Stimulated activated CD8-positive, alpha-beta memory T cell treated with anti-CD3 and anti-CD28 coated beads, Interleukin-2, amount 100 ng/mL, for 48 hours (primary cell): ENCODE measurements at regions not wholly inside any gene's neighbourhood (a gene's known extent, or its start where the extent isn't known, plus 50 kb on each side); places are given as distances from the start of the nearest gene placed in this dataset.

Experiments
- DNase-seq, 2 donors: peaks; one replicate each; pipeline ENCODE4 v3.0.0-alpha.2; 2020; ENCODE audit warnings: low read depth in 2 of 2

DNA sequence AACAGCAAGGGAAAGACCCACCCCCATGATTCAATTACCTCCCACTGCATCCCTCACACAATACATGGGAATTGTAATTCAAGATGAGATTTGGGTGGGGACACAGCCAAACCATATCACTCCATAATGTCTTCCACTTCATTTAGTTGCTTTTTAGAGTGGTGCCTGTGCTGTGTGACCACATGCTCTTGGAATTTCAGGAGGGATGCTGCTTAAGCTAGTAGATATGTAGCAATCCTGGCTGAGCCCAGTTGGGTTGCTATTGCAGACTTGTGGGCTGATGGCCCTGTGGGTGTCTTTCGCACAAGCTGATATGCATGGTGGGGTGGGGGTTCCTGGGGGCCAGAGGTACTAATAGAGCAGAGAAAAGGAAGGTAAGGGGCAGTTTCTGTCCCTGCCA is 160.4 kb upstream of the SYT6 start:
- DNase-seq = no peak

DNA sequence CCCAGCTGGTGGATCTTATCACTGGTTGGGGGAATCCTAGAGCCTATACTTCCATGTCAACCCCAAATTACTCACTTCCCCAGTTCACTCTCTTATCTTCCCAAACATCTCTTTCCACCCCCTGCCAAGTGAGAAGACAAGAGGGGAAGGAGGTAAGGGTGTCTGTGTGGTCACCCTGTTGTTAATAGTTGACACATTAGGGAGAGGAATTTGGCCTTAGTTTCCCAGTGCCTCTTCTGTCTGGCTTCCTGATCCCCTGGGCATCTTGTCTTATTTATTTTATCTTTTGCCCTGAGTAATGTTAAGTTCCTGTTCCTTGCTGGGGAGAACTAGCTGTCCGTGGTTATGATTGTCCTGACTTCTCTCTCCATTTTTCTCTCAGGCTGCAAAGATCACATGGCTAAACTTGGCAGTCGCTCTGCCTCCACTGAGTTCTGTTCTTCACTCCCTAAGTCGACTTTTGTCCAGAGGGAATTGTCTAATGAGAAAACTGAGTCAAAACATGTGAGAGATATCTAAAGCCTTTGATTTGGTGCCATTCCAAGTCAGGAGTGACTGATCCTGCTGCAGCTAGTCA is 157.1 kb upstream of the SYT6 start:
- no peak for DNase-seq

DNA sequence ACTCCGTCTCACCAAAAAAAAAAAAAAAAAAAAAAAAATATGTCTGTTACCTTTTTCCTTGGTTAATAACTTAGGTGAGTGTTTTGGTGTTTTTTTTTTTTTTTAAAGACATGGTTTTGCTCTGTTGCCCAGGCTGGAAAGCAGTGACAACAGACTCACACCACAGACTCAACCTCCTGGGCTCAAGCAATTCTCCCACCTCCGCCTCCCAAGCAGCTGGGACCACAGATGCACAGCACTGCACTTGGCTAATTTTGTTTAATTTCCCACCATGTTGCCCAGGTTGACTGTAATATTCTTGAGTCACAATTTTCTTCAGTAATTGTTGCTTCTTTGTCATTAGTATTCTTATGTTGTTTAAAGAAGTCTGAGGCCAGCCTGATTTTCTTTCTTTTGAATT is 149.2 kb upstream of the SYT6 start:
- no peak for DNase-seq

DNA sequence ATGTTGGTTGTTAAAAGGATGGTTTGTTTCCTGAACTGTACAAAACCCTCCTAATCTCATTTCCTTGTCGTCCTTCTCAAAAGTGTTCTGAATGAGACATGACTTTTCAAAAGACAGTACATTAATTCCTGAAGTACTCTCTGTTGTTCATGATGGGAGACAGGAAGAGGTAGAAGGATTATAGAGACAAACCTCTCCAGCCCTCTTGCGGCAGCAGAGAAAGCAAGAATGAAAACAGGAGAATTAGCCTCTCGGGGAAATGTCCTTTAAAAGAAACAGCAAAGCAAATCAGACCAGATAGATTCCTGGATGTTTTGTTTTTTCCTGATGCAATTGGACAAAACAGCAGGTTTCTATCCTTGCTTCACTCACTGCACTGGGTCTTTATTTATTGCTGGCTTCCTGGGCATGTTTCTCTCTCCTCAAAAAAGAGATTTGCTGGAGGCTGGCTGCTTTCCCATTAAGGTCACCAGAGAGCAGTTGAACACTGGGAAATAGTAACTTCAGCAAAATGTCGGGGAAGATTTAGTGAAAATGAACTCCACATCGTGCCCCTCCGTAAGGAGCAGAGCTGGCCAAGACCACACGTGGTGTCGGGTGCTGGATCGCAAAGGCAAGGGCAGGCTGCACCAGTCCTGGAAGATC is 145.8 kb upstream of the SYT6 start:
- DNase-seq = no peak

DNA sequence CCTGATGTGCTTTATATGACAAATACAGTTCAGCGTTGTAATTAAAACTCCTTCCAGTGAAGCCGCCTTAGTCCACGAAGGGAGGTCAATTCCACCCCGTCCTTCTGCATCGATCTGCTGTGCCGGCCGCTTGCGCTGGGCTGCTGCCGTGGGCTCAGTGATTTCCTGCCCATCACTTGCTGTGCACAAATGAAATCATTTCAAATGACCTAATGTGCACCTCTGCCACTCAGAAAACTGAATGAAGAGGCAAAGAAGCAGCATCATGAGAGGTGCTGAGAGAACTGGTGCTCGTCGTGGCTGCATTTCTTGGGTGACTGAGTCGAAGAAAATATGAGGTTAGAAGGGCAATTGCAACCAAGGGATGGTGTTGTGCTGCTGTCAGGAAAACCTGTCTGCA is 144.3 kb upstream of the SYT6 start:
- DNase-seq = no peak

GRCh38 chr1:114296413-114296812 is 142.7 kb upstream of the SYT6 start:
- no peak for DNase-seq

- no peak for DNase-seq
Measured at GRCh38 chr1:114295321-114295720, 141.7 kb upstream of the SYT6 start.

- DNase-seq = no peak
Measured at GRCh38 chr1:114292835-114293234, 139.2 kb upstream of the SYT6 start.

GRCh38 chr1:114292194-114292593 is 138.5 kb upstream of the SYT6 start:
- no peak for DNase-seq

DNA sequence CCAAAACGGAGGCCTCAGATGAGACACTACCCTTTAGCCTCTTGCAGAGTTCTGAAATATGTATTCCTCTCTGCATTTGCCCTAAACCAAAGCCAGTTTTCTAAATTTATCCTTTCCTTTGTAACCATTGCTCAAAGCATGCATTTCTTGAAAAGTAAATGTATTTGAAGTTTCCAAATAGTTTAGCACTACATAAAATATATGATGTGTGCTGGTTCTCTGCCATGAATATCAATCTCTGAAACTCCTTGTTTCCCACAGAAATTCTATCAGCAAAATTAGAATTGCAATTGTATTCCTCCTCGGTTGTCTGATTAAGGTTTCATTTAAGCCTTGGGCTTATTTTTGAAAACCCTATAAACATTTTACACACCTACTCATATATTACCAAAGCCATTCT is 137.1 kb upstream of the SYT6 start:
- DNase-seq = no peak

GRCh38 chr1:114290341-114290740 is 136.7 kb upstream of the SYT6 start:
- DNase-seq = no peak

GRCh38 chr1:114289824-114290223 is 136.2 kb upstream of the SYT6 start:
- DNase-seq = no peak

DNA sequence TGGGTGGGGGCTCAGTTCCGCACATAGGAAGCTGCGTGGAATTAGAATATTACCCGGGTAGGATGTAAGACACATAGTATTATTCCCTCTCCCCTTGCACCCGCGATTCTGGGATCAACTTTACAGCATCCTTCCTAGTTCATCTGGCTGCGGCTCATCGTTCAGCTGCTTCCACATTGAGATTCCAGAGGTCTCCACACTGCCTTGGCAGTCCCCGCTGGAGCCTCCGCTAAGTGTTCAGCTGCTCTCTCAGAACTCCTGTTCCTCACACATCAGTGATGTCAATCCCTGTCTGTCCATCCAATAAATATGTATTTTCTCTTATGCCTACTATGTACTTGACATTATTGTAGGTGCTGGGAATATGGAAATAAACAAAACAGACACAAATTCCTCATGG is 135.6 kb upstream of the SYT6 start:
- no peak for DNase-seq

DNA sequence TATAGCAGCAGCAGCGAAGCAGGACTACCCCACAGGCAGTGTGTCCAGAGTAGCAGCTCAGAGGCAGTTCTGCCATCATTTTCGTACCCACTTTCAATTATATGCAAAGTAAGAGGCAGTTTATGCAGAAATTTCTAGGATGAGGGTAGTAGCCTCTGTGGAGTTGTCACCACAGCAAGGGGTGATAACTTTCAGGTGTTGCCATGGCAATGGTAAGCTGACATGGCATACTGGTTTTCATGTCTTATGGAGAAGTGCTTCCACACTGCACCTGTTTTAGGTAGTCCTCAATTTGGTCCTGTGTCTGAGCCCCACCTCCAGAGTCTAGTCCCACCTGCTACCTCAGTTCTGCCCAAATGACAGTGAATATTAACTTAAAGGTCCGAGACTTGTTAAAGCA is 133.3 kb upstream of the SYT6 start:
- DNase-seq = no peak

DNA sequence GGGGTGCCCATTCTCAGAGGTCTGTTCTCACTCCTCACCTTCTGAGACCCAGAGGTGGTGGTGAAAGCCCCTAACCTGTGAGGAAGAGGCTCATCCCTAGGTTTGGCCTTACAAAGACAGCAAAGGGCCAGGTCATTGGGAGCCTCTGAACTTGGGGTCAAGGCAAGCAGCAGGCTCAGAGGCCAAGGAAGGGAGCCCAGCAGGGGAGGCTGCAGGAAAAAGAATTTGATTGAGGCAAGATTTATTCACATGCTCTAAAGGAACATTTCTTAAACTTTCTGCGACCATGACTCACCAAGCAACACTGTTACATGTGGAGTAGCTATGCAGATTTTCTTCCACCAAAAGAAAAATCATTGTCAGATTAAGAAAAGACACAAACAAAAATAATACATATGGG is 132.5 kb upstream of the SYT6 start:
- no peak for DNase-seq

GRCh38 chr1:114282751-114283403 is 129.2 kb upstream of the SYT6 start:
- DNase-seq = peak; percentile 68 to 75

- DNase-seq = no peak
Measured at GRCh38 chr1:114278911-114279310, 125.2 kb upstream of the SYT6 start.

GRCh38 chr1:114278430-114278829 is 124.8 kb upstream of the SYT6 start:
- no peak for DNase-seq

DNA sequence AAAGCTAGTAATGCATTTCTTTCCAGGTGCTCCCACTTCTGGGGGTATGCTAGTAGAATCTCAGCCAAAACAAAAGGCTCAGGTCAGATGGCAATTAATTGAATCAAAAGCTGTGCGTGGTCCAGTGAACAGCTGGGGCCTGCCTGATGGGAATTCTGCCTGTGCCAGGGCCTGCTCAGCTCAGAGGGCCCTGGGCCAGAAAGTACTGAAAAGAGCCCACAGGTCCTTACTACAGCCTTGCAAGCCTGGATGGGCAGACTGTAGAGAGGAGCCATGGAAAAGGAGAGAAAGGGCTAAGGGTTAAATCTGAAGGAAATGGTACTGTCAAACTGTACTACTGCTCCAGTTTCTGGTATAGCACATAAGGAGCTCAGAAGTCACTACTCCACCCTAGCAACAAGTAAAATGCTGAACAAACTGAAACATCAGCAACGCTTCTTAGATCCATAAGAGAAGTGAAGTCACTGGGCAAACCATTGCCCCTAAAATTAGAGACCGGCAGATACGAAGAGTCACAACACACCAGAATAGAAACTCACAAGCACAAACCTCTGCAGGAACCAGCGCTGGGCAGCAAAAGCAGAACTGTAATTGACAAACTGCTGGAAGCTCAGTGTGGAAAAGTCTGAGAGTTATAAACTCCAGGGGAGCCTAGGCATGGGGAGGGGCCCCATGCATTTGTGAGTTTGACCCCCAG is 121.1 kb upstream of the SYT6 start:
- no peak for DNase-seq

- DNase-seq = no peak
Measured at GRCh38 chr1:114272593-114272992, 118.9 kb upstream of the SYT6 start.

- DNase-seq = no peak
Measured at GRCh38 chr1:114270718-114271117, 117.0 kb upstream of the SYT6 start.

DNA sequence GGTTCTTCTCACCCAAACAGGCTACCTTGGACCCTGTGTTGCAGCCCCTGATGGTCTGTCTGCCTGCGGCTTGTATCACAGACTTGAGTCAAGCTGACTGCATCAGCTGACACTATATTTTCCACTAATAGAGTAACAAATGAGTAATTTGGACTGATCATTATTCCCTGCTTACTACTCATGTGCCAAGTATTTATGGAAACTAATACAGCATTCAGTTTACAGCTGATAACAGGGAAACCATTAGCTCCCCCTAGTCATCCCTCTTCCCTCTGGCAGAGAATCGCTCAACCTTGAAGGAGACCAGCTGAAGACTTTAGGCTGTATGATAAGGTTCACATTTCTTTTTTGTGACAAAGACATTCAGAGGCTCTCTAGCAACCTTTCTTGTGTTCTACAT is 116.6 kb upstream of the SYT6 start:
- no peak for DNase-seq

- DNase-seq = no peak
Measured at GRCh38 chr1:114269539-114269938, 115.9 kb upstream of the SYT6 start.
